ENCODE measurements at regions not wholly inside any gene's neighbourhood (a gene's known extent, or its start where the extent isn't known, plus 50 kb on each side); places are given as distances from the start of the nearest gene placed in this dataset.

- no peak for TF ChIP-seq ETS1 (IDR thresholded peaks at IDR 0.05)
- TF ChIP-seq CTCF (conservative IDR thresholded peaks at IDR 0.05; ENCODE audit: low read depth in 2 of 2), result no peak
Measured at GRCh38 chr5:116372931-116373597, 201.6 kb downstream of the SEMA6A start (continued).

- no peaks in the 10 kb centered on the region for H3K9me3 Mint-ChIP-seq
- peaks cover 32% of the 10 kb centered on the region for H3K4me1 Mint-ChIP-seq
- no peaks in the 10 kb centered on the region for H3F3A ChIP-seq (replicated peaks; ENCODE audit: low read depth)
- H4K20me1 ChIP-seq (replicated peaks; ENCODE audit: insufficient read depth), result no peaks in the 10 kb centered on the region
- no peak overlapping the region for H3K27ac Mint-ChIP-seq
- no peaks in the 10 kb centered on the region for H3K79me2 ChIP-seq (replicated peaks; ENCODE audit: insufficient read depth)
- no peaks in the 10 kb centered on the region for H3K27me3 ChIP-seq (ENCODE audit: insufficient read depth)
- H3K27me3 Mint-ChIP-seq (ENCODE audit: insufficient read depth, low read depth, poor library complexity), result no peaks in the 10 kb centered on the region
- H3K36me3 Mint-ChIP-seq (ENCODE audit: low read depth), result no peaks in the 10 kb centered on the region
- H2AFZ ChIP-seq, result no peak overlapping the region
- H3K4me1 ChIP-seq (ENCODE audit: insufficient read depth), result peaks cover 19% of the 10 kb centered on the region
- no peak overlapping the region for H3K4me3 Mint-ChIP-seq
- no peaks in the 10 kb centered on the region for H3K9me2 ChIP-seq (ENCODE audit: insufficient read depth)
- no peak overlapping the region for H3K27ac ChIP-seq (ENCODE audit: low read depth)
- H3K4me2 ChIP-seq, result no peak overlapping the region
- H3K36me3 ChIP-seq (ENCODE audit: insufficient read depth), result no peaks in the 10 kb centered on the region
- ATAC-seq (no peak), DNase-seq (ENCODE audit: low spot score) (no peak)
- H3K4me3 ChIP-seq, result no peak overlapping the region
- TF ChIP-seq ZNF331 (CRISPR knock-in tag; IDR thresholded peaks at IDR 0.05; ENCODE audit: low read depth), result no peak
- no peak for TF ChIP-seq NANOG (IDR thresholded peaks at IDR 0.05; ENCODE audit: borderline replicate concordance)
- TF ChIP-seq JUNB (IDR thresholded peaks at IDR 0.05; ENCODE audit: unreplicated experiment), result no peak
- TF ChIP-seq, protein P1, sequence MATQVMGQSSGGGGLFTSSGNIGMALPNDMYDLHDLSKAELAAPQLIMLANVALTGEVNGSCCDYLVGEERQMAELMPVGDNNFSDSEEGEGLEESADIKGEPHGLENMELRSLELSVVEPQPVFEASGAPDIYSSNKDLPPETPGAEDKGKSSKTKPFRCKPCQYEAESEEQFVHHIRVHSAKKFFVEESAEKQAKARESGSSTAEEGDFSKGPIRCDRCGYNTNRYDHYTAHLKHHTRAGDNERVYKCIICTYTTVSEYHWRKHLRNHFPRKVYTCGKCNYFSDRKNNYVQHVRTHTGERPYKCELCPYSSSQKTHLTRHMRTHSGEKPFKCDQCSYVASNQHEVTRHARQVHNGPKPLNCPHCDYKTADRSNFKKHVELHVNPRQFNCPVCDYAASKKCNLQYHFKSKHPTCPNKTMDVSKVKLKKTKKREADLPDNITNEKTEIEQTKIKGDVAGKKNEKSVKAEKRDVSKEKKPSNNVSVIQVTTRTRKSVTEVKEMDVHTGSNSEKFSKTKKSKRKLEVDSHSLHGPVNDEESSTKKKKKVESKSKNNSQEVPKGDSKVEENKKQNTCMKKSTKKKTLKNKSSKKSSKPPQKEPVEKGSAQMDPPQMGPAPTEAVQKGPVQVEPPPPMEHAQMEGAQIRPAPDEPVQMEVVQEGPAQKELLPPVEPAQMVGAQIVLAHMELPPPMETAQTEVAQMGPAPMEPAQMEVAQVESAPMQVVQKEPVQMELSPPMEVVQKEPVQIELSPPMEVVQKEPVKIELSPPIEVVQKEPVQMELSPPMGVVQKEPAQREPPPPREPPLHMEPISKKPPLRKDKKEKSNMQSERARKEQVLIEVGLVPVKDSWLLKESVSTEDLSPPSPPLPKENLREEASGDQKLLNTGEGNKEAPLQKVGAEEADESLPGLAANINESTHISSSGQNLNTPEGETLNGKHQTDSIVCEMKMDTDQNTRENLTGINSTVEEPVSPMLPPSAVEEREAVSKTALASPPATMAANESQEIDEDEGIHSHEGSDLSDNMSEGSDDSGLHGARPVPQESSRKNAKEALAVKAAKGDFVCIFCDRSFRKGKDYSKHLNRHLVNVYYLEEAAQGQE (IDR thresholded peaks at IDR 0.05; ENCODE audit: unreplicated experiment), result no peak
- no peak for TF ChIP-seq CREB1 (CRISPR knock-in tag; IDR thresholded peaks at IDR 0.05; ENCODE audit: low read depth)
- TF ChIP-seq EZH2 (IDR thresholded peaks at IDR 0.05; ENCODE audit: low read depth, unreplicated experiment), result no peak
- no peak for TF ChIP-seq STAT1 (IDR thresholded peaks at IDR 0.05; ENCODE audit: unreplicated experiment)
- no peak for TF ChIP-seq CTCF (conservative IDR thresholded peaks at IDR 0.05; ENCODE audit: low read depth in 2 of 2)
- no peak for TF ChIP-seq POLR2AphosphoS5 (IDR thresholded peaks at IDR 0.05; ENCODE audit: low read depth)
- no peak for TF ChIP-seq EZH2phosphoT487 (IDR thresholded peaks at IDR 0.05; ENCODE audit: unreplicated experiment)
- TF ChIP-seq ZNF114 (CRISPR knock-in tag; IDR thresholded peaks at IDR 0.05), result no peak
Measured at GRCh38 chr5:116371935-116372334, 202.7 kb downstream of the SEMA6A start.

Data from GM23338 (cell line).